GM21447 (cell line): ENCODE measurements at regions not wholly inside any gene's neighbourhood (a gene's known extent, or its start where the extent isn't known, plus 50 kb on each side); places are given as distances from the start of the nearest gene placed in this dataset.
"Not testable (repeated sequence)": the region's sequence is repeated elsewhere in the genome, so short reads cannot be mapped to it uniquely, and the experiment has no call there.

ENCODE experiments used
- ATAC-seq: cut with Tn5 transposase; IDR thresholded peaks from one replicate; pipeline ENCODE4 v1.9.1; 2021; ENCODE audit not compliant: unreplicated experiment

DNA sequence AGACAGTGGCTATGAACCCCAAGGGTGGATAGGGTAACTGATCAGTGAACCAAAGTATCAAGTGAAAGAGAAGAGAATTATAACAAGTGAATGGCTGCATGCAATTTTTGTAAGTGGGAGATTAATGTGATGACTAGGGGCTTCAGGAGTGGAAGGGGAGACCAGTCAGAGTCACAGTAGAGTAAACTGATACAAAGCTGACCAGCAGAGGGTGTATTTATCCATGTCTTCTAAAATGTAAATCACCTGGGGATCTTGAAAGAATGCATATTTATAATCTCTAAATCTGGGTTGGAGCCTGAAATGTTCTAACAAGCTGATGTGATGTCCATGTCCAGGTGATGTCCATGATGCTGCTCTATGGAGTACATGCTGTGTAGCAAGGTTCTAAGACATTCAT is 1351.3 kb upstream of the CHAC2 start:
- ATAC-seq: no peak

DNA sequence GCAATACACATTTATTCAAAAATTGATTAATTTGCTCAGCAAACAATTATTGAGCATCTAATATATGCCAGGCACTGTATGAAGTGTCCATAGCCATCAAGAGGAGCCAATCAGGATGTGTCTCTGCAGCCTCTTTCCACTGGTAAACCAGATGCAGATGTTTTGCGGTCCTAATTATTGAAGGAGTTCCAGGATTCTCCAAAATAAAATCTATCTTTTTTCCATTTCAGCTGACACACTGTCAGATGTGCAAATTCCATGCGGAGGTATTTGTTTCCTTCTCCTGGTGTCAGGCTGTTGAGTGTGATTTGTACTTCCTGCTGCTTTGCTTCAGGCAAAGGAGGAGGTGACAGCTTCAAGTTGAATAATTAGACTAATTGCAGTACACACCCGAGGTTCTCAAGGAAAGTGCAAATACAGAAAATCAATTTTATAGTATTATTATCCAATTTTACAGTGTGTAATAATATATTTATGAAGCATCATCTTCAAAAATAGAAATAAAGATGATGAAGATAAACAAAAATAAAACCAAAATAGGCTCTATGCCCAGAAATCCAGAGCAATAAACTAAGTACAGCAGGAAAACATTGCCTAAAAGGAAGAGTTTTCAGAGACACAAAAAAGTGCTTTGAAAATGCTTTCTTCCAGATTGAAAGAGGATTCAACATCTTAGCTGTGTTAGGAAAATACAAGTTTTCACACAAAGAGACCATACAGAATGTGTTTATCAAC is 1352.9 kb upstream of the CHAC2 start:
- no peak for ATAC-seq

DNA sequence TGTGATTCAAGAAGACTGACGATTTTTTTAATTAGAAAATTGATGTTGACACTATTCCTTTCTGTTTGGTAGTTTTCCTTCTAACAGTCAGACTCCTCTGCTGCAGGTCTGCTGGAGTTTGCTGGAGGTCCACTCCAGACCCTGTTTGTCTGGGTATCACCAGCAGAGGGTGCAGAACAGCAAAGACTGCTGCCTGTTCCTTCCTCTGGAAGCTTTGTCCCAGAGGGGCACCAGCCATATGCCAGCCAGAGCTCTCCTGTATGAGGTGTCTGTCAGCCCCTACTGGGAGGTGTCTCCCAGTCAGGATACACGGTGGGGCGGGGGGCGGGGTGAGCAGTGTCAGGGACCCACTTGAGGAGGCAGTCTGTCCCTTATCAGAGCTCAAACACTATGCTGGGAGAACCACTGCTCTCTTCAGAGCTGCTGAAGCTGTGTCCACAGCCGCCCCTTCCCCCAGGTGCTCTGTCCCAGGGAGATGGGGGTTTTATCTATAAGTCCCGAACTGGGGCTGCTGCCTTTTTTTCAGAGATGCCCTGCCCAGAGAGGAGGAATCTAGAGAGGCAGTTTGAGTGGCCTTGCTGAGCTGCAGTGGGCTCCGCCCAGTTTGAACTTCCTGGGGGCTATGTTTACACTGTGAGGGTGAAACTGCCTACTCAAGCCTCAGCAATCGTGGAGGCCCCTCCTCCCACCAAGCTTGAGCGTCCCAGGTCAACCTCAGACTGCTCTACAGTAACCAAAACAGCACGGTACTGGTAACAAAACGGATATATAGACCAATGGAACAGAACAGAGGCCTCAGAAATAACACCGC is 1358.1 kb upstream of the CHAC2 start:
- ATAC-seq: not testable (repeated sequence)

DNA sequence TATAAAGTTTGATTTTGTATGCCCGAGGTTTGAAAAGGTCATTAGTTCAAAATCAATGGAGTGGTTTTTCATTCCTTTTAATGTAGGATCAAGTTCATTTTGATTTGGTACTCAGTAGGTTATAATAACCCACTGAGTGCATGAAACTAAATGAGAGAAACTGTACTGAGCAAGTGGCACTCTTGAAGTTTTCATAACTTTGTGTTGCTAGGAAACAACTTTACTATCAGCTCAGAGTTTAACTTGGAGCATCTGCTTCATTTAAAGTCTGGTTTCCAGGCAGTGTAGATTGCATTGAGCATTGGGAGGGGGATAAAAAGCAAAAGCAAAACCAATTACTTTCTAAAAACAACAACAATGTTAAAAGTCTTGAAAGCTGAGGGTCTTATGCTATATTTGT is 1361.6 kb upstream of the CHAC2 start:
- no peak for ATAC-seq

DNA sequence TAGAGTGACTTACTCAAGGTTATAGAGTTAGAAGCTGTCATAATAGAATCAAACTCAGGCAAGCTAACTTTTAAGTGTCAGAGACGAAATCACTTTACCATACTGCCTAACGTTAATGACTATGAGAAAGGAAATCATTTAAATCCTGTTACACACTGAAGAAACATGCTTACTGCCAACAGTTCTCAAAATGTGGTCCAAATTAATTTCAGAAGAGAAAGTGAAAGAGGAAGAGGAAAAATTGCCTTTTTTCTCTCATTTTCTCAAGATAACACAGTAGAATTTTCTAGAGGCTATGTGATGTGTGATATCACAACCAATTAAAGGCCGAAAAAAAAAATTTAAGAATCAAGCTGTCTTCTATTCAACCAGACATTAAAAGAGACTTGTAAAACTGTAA is 1362.7 kb upstream of the CHAC2 start:
- ATAC-seq: no peak

DNA sequence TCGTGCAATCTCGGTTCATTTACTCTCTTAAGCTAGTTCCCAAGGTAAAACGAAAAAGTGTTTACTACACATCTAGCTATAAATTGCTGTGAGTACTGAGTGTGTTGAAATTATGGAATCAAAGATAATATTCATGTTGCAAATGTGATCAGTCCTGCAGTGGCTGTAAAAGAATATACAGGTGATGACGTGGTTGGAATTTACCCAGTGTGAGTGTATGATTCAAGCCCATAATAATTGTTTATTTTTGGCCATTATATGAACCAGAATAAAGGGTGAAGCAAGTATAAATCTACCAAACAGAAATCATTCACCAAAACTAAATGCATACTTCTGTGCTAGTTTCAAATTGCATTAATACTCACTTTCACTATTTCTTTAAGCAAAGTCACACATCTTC is 1363.6 kb upstream of the CHAC2 start:
- ATAC-seq: no peak

DNA sequence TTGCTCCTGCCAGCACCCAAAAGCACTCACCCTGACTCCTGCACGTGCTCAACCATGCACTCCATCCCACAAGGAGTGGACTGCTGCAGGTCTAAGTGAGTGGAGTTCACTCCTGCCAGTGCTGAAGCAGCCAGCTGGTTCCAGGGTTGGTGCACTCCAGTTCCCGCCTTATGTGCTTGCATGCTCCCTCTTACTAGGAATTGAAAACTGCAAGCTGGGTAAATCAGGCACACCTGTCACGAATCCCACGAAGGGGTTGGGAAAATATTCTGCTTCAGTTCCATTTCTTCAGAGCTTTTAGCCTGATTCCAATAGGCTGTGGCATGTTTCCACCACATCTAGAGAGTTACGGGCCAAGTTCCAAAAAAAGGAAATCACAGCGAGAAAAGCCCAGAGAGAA is 1365.5 kb upstream of the CHAC2 start:
- ATAC-seq: no peak

DNA sequence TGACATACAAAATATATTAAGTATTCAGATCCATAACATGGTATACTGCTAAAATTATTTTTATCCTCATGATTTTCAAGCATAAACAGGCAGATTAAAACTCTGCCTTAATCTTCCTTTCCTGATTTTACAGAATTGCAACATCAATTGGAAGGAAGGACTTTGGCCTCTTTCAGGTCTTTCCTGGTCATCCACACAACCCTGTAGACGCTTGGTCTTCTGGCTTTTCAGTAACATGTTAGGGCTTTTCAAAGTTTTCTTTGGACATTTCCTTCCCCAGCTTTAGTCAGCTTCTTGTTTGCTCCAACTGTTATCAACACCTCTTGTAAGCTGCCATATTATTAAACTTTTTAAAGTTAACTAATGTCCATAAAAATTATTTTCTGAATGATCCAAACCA is 1364.9 kb upstream of the NRXN1 start:
- ATAC-seq: no peak

DNA sequence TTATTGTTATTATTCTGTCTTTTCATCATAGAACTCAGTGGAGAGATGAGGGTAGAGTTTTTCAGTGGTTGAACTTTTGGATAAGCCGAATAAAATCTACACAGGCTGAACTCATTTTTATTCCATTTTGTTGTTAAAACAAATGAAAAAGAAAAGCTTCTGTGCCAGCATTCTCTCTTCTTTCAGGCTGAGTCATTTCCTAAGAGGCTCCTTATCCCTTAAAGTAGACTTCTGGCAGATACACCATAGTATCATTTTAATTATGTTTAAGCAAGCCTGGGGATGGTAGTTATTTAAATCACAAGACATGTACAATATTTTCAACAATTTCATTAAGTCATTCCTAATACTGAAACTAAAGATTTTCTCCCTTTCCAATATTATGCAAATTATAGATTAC is 1364.0 kb upstream of the NRXN1 start:
- ATAC-seq: no peak

DNA sequence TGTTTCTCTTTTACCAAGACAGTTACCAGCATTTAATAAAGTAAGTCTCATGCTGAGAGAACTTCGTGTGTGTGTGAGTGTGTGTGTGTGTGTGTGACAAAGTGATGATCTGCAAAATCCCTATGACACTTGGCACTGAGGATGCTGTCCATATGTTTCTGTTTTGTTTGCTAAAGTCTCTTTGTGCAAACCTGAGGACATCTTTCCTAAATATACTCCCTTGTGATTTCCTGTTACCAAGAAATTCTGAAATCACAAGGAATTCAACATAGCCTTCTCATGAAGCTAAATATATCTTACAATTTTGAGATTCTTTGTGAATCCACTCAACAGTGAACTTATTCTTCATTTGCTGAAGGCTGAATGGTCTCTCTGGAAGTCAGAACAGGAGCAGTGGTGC is 1359.7 kb upstream of the NRXN1 start:
- no peak for ATAC-seq

DNA sequence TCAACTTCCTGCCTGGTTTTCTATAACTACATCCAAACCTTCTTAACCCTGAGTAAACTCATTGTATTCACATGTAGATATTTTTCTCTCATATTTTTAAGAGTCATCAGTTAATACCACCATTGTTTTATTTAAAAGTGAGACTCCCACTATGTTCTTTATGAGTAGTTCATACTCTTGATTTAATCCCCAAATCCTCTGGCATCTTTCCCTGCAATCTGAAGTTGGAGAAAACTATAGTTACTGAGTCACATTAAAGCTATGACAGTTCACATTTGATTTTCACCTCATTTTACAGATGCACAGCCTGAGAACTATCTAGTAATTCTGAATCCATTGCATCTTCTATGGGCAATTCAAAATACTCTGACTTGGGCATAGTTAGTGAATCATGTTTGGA is 1358.7 kb upstream of the NRXN1 start:
- no peak for ATAC-seq

DNA sequence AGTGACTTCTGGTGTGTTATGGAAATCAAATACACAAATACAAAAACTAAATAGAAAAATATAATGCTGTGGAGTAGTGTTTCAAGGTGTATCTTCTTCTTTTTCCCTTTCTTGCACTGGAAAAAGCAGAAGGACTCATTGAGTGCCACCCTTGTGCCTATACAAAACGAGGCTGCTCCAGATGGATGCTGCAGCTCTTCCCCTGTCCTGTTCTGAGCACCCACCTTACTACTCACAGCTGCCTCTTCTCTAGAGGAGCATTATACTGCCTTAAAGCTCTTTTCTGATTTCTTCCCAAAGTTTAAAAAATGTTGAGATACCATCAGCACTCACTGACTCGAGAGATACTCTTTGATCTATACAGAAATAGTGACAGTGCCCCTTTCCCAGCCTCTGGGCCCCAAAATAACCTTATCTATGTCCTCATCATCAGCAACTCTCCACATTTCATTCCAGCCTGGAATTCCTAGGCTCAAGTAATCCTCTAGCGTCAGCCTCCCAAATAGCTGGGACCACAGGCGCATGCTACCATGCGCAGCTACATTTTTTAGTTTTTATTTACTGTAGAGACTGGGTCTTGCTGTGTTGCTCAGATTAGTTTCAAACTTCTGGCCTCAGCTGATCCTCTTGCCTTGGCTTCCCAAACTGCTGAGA is 1356.1 kb upstream of the NRXN1 start:
- no peak for ATAC-seq

DNA sequence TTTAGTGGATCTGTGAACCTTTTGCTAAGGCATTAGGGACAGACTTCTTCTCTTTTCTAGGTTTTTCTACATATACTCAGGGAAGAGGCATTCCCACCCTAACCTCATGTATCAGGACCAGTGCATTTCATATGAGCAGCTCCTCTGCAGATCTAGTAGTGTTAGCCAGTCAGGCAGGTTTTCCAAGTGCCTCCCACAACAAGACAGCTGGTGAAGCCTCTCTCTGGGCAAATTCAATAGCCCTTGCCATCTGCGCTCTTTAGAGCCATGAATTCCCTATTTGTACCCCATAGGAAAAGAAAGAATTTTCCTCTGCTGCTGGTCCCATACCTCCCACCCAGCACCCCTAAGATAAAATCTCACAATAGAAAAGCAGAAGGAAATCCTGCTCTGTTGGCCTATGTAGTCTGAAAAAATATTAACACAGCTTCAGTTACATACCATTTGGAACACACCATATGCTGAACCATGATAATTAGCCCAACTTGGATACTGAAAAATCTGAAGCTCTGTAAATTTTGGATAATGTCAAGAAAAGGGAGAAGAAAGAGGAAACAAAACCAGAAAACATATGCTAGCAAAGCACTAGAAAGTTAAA is 1354.6 kb upstream of the NRXN1 start:
- ATAC-seq: no peak

DNA sequence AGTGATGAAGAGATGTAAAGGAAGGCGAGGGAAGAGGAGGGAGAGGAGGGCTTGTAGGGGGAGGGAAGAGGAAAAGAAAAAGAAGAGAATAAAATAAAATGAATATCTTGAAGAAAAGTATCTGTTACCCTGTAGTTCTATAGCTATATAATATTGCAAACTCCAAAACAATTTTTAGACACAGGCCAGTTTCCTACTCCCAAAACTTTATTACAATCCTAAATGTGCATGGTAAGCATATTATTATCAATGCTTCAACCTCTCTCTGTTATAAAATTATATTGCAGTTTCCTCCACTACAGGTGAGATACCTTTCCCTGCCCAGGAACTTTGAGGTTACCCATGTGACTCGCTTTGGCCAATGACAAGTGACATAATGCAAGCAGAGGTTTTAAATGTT is 1351.6 kb upstream of the NRXN1 start:
- ATAC-seq: no peak

DNA sequence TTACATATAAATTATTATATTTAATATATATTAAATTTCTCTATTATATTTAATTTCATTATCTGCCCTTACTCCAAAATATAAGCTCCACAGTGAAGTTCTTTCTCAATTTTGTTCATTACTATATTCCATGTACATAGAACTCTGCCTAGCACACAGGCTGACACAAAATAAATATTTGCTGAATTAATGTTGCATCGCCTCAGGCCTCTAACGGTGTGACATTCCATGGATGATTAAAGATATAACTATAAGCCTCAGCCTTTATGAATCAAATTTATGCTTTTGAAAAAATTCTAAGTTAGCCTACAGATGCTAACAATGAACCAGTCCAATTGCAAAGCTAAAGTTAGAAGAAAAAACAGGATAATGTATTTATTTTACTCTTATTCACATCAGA is 1337.2 kb upstream of the NRXN1 start:
- no peak for ATAC-seq

DNA sequence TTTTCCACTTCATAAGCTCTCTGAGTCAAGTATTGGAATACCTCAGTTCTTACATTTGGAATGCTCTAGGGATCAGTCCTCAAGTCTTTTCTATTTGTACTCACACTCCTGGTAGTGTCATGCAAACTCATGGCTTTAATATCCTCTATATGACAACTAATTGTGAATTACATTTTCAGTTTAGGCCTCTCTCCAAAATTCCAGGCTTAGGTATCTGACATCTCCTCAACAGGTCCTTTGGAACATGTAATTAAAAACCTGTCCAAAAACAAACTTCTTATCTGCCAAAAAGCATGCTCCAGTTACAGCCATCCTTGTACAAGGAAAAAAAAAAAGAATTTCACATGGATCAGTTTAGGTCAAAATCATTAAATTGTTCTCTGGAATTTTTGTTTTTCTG is 1336.2 kb upstream of the NRXN1 start:
- no peak for ATAC-seq

DNA sequence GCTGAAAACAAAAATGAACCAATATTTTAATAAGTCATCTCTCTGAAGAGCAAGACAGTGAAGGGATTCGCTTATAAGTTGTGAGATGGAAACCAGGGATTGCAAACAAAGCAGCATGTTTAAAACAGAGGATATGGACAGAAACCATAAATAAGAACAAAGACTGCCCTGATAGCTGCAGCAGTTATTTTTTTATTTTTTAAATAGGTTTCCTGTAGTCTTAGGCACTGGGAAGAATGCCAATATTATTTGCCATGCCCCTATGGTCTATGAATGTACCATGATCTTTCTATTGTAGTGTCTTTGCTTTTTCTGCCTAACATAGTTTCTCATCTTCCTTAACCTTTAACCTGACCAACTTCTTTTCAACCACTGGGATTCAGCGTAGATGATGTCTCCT is 1334.0 kb upstream of the NRXN1 start:
- ATAC-seq: no peak

DNA sequence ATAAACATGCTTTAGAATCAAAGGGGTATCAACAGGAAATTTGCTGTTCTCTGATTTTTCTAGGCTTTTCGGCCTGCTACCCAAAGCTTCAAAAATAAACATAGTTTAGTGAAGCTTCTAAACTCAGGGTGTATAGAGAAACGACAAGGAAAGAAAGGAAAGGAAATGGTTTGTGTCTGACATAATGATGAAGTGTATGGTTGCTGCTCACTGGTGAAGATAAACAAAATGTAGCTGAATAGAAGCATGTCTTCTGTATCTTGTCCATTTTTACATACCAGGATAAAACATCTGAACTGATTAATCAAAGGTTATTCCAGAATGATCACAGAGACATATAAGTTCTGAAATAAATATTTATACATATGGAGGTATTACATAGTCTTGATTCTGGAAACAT is 1324.6 kb upstream of the NRXN1 start:
- no peak for ATAC-seq

DNA sequence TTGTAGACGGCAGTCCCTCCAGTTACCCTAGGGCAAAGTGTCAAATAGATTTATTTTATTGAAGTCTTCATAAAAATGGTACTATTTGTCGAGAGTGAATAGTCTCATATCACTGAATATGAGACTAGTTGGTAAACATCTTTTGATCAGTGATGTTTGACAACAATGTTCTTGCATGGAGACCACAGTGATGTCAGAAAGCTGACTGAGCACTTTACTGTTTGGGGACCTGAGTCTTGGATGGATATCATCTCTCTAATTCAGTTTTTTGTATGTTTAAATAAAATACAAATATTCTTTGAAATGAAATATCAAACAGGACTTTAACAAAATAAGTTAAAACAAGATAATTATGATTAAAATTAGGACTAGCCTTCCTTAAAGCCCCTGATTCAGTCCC is 1315.4 kb upstream of the NRXN1 start:
- ATAC-seq: no peak

DNA sequence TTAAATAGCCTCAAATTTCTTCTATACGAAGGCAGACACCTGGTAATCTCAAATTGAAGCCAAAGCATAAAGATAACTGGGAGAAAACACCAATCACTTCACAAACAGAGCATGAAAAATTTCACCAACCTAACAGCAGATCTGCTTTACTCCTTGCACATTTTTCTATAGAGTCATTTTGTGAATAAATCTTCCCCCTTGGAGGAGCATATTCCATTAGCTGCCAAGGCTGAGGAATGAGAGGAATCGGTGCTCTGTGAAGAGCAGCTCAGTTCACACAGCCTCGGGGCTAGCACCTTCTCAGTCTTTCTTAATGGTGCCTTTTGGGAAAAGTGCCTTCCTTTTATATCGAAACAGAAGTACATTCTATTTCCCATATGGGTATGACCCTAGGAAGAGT is 1313.7 kb upstream of the NRXN1 start:
- ATAC-seq: no peak

DNA sequence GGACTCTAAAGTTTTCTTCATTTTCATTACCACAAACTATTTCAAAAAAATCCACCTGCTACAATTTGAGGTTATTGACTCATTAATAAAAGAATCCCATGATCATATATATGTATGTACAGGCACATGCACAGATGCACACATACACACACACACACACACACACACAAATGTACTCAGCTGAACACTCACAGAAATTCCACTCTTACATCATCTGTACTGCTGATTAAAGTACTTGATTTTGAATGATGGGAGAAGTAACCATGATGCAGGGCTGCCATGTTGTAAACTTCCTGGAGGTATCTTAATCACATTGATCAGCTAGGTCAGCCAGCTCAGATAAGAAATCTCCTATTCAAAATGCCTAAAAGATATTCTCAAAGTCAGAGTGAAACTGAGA is 1313.2 kb upstream of the NRXN1 start:
- no peak for ATAC-seq
